GM21723 (cell line): ENCODE measurements at regions not wholly inside any gene's neighbourhood (a gene's known extent, or its start where the extent isn't known, plus 50 kb on each side); places are given as distances from the start of the nearest gene placed in this dataset.
"Not testable (repeated sequence)": the region's sequence is repeated elsewhere in the genome, so short reads cannot be mapped to it uniquely, and the experiment has no call there.

Experiments
- ATAC-seq: cut with Tn5 transposase; IDR thresholded peaks from one replicate; pipeline ENCODE4 v1.9.1; 2021; ENCODE audit warnings: mild to moderate bottlenecking, moderate library complexity; ENCODE audit not compliant: unreplicated experiment

DNA sequence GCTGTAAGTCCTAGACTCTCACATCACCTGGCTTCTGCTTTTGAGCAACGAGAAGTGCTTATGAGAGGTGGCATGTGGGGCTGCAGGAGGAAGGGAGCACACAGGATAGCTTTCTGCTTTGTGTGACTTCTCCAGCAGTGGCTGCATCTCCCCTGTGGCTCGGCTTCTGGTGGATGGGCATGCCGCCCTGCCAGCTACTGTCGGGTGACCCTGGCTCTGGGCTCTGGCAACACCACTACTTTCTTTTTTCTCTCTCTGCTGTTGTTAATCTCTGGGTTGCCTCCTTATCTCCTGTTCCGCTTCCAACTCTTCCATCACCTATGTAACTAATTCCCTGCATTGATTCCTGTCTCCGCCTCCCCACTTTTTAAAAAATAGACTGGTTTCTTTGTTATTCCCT lies 209.1 kb upstream of the DAAM1 start:
- no peak for ATAC-seq

DNA sequence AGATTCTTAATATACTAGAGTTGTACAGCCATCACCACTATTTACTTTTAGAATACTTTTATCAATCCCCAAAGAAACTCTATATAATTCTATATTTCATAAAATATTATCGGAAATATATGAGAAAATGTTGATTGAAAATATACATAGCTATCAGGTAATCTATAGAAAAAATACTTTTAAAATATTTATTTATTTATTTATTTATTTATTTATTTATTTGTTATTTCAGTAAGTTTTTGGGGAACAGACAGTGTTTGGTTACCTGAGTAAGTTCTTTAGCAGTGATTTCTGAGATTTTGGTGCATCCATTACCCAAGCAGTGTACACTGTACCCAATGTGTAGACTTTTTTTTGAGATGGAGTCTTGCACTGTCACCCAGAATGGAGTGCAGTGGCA lies 206.6 kb upstream of the DAAM1 start:
- no peak for ATAC-seq

DNA sequence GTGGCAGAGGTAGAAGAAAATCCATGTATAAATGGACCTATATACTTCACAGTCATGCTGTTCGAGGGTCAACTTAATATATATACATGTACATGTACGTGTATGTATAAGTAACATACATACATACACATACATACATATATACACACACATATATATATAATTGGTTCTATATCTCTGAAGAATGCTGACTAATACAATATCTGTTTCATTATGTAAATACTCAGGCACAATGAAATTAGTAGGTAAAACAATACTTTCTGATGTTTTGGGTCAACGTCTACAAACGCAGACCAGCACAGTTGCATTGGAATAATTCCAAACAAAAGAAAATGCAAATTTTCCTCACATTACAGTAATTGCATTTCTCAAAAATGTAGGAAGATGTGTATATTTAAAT lies 202.7 kb upstream of the DAAM1 start:
- ATAC-seq: no peak

DNA sequence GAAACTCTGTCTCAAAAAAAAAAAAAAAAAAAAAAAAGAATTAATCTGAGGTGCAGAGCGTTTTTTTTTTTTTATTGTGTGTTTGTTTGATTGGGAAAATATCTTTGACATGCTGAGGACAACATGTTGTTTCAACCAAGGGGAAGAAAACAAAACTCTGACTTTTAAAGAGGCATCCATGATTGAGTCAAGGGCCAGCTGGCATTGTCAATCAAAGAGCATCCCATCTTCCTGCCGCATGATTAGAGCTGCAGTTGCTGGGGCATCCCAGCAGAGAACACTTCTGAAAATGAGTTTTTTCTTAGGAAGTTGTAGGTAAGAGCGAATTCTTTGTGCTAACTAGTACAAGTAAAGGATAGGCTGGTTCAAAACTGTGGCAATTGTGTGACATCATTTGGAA lies 200.9 kb upstream of the DAAM1 start:
- ATAC-seq: no peak

DNA sequence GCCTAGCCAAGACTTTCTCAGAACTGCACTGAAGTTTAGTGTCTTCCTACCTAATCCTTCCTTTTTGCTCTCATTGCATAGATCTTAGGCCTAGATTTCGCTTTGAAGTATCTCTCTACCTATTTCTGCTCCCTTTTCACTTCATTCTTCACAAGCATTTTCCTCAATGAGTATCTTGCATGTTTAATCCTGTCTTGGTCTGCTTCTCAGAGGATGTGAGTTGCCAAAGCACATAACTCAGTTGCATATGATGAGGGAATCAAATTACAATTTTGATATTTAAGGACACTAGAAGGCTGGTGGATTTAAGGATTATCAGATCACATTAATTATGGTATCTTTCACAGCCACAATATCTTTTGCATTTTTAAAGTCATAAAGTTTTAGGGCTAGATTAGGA lies 195.5 kb upstream of the DAAM1 start:
- ATAC-seq: no peak

DNA sequence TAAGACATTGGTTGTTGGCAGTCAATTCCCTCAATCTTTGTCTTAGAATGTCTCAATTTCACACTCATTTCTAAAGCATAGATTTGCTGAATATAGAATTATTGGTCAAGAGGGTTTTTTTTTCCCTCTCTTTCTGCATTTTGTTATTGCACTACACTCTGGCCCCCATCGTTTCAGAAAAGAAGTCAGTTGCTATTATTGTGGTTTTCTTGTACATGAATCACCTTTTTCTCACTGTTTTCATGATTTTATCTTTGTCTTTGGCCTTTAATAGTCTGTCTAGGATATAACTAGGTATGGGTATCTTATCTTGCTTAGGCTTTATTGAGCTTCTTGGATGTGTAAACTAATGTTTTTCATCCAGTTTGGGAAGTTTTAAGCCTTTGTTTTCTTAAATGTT lies 194.3 kb upstream of the DAAM1 start:
- no peak for ATAC-seq

DNA sequence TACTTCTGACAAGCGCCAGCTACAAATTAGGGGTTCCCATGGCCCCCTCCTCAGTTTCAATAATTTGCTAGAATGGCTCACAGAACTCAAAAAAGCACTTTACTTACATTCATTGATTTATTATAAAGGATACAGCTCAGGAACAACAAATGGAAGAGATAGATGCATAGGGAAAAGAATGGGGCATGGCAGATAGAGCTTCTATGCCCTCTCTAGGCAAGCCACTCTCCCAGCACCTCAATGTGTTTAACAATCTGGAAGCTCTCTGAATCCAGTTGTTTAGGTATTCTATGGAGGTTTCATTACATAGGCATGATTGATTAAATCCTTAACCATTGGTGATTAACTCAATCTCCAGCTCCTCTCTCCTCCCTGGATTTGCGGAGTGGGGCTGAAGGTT lies 184.5 kb upstream of the DAAM1 start:
- ATAC-seq: no peak

DNA sequence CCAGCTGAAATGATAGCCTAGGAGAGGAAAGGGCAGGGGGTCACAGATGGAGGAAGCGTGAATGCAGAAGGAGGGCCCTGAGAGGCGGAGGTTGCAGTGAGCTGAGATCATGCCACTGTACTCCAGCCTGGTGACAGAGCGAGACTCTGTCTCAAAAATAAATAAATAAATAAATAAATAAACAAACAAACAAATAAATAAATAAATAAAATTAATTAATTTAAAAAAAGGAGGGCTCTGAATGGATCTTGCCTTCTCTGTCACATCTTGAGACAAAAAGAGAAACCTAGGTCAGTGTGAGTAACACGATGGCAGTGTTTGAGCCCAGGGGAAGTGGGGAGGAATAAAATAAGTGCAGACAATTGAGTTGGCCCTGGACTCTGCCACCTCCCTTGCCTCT lies 182.3 kb upstream of the DAAM1 start:
- ATAC-seq: not testable (repeated sequence)

DNA sequence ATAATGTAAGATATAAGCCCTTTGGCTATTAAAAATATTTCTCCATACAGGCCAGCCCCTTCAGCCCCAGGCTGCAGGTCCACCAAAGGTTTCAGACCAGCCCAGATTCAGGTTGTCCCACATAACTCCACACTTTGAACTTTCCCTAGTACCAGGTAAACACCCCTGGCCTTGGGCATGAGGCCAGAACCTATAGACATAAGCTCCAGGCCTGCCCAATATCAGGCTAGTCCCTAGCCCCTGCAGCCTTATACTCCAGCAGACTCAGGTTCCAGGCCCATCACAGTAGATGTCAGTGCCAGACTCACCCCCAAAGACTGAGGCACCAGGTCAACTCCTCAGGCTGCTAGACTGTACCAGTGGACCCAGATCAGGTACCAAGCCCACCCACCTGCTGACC lies 178.5 kb upstream of the DAAM1 start:
- ATAC-seq: no peak

DNA sequence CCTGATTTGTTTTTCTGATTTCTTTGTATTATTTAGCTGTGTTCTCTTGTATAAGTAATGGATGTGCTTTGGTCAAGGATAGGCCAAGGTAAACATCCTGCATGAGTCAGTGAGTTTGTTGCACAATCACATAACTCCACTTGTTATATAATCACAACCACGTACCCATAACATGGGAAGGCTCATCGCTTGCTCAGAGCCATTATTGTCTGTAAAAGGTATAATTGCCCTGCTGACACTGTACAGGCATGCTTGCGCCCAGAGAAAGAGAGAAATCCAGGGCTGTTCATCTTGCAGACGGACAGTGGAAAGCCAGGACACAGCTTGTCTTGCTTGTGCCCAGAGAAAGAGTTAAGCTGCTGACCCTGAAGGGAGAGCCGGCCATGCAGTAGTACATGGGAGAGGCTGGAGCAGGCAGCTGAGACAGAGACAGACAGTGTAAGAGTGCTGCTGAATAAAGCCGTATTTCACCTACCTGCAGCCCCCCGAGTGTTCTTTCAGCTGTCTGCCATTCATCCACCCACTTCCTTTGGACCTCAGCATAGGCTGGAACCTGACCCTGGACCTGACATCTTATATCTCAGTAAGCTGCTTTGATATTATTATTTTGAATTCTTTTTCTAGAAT lies 174.7 kb upstream of the DAAM1 start:
- no peak for ATAC-seq

DNA sequence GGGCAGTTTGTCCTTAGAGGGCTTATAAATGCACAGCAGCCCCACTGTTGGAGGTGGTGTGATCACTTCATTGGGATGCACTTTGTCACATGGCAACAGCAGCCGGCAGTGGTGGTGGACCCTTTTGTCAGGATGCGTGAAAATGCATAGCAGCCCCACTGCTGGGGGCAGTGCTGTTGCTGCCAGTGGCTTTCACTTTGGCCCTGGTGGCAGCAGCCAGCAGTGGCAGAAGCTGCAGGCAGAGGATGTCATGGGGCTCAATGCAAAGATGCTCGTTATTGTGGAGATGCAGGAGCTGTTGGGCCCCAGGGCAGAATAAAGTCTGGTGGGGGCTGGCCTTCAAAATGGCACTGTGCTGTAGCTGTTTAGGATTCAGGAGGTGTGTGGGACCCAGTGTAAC lies 173.0 kb upstream of the DAAM1 start:
- ATAC-seq: no peak

DNA sequence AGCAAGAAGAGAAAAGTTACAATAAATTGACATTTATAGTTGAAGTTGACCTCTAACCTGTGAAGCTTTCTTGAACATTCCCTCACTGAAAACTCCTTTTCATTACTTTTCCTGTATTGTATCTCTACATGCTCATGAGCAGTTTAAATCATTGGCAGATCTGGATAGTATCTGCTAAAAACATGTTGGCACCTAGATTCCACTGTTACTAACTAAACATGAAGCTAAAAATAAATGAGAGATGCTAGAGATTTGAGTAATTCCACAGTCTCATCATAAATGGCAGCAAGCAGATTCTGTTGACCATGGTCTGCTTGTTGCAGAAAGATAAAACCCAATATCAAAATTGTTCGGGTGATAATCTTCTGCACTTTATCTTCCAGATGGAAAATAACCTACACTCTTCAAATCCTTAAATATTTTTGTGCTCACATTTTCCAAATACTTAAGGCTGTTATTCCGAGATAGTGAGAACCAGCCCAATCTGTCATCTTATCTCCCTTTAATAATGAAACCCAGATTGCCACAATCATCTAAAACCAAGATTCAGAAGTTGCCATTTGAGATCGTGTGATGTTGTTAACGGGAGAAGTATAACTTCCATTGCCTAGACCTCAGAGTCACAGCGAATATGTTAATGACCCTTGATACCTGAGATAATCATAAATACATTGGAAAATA lies 171.0 kb upstream of the DAAM1 start:
- ATAC-seq: no peak

DNA sequence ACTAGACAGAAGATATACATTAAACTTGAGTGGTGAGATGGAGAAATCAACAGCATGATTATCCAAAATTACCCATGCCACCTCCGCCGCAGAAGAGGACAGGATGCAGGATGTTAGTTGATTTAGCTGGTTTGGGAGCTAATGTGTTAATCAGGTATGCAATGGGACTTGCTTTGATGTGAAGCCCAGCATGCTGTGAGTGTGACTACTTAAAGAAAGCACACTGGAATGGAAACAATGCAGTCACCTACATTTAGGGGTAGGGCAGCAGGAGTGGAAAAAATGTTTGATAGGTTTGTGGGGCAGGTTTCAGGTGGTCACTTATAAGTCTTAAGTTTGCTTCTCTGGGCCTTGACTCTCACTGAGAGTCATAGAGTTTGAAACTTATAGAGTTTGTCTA lies 170.0 kb upstream of the DAAM1 start:
- no peak for ATAC-seq

DNA sequence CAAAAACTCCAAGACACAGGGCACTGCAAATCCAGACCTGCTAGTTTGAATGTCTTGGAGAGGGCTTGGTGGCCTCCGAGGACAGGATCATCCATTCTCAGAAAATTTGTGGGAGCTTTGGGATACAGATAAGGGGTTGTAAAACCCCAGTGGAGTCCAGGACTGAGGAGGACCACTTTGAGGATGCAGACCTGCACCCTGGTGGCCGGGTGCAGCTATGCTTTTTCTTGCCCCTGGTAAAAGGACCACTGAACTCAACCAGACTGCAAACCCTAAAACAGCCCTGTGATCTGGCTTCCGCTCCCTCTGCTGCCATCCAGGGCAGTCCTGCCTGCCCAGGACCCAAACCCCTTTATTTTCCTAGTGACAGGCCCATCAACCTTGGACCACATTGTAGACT lies 169.5 kb upstream of the DAAM1 start:
- ATAC-seq: no peak

DNA sequence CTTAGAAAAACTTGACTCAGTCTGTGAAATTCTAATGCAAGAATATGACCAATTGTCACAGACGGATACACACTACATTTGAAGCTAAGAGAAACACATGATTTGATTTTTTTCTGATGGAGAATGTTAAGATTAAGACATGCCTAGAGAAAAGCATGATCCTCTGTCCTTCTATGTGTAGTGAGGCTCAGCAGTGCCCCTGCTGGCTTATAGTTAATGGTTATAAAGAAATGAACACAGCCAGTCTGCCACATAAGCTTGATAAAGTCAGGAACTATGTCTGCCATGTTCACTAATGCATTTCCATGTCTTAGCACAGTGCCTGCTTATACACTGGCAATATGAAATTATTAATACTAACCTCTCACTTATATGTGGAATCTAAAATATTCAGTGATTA lies 168.1 kb upstream of the DAAM1 start:
- ATAC-seq: no peak

DNA sequence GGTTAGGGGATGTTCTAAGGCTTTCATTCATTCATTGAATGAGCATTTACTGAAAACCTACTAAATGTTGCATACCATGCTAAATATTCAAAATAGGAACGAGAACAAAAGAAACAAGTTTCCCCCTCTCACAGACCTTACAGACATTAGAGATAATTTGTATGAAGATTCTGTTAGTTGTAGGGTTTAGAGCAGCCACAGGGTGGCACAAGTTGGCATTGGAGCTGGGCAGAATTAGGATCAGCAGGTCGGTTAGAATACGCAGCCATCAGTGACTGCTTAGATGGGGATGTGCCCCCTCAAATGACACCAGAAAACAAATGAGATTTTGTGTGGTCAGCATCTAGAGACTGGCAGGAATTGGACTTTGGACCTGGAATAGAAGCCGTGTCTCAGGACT lies 166.3 kb upstream of the DAAM1 start:
- no peak for ATAC-seq

DNA sequence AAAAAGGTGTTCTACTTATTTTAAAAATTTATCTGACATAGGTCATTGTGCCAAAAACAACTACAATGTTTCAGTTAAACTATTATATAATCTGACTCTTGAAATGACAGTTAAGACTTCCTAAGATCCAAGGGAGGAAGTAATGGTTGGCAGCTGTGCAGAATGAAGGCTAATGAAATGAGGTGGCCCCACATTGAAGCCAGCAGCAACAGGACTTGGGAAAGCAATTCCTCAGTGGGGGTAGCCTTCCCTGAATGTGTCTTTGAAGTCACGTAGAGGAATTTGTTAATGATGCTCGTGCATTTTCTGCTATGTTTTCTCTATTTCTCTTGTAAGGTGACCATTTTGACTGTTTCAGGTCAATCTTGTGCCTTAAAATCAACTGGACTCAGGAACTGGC lies 162.4 kb upstream of the DAAM1 start:
- no peak for ATAC-seq

DNA sequence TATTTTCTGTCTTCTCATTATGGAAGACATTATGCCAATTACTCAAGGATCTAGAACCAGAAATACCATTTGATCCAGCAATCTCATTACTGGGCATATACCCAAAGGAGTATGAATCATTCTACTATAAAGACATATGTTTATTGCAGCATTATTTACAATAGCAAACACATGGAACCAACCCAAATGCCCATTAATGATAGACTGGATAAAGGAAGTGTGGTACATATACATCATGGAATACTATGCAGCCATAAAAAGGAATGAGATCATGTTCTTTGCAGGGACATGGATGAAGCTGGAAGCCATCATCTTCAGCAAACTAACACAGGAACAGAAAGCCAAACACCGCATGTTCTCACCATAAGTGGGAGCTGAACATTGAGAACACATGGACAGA lies 161.8 kb upstream of the DAAM1 start:
- ATAC-seq: not testable (repeated sequence)

DNA sequence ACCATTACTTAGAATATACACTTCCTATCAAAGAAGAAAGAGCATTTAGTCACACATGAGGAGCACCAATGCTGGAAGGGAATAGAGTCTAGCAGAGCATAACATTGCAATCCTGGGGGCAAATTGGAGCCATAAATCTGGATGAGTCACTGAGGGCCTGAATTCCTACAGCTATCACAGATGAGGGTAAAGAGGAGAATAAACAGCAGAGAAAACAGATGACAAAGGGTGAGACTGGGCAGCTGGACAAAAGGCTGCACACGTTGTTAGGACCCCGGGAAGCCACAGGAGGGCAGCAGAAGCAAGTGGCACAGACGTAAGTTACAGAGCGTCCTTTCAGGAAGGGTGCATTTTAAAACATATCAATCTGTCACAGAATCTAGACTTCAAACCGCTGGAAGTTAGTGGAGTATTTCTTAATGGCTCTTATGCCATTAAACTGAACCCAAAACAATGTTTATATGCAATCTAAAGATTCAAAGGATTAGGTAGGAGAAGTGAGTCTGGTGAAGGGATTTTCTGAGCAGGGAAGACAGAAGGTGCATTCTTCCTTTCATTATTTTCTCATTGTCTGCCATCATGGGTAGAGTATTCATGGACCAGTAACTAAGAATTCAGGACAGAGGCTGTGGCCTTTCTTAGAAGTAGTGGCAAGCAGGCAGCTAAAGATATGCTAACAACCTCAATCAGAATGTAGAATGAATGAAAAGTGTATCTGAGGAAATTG lies 159.8 kb upstream of the DAAM1 start:
- peak; percentile 99 for ATAC-seq

DNA sequence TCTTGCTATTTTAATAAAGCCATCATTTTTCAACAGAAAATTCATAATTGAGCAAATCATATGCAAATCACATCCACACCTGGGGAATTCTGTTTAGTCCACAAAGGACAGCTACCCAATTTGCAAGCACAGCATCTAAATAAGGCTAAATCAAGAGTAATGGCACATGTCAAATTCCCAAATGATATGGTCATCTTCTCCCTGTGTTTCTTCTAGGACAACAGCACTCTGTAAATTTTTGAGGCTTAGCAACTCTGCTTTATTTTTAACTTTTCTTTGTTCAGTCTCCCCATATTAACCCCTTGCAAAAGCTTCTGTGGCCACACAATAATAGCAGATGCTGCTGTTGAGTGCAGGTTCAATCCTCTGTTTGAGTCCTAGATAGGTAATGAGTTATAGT lies 155.6 kb upstream of the DAAM1 start:
- ATAC-seq: no peak

DNA sequence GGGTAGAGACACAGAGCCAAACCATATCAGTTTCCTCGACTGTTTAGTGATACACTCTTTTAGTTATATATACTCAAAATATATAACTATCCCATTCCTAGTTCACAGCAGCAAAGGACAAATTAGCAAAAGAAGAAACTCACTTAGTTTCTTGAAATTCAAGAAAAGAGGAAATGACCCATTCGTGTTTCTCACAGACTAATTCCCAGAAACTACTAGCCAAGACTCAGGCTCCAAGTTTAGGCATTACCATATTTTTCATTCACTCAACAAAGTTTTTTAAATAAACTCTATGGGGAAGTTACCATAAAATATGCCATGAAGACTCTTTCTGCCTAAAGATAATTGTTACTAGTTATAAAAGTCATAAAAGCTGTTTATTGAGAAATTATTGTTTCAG lies 152.3 kb upstream of the DAAM1 start:
- no peak for ATAC-seq

DNA sequence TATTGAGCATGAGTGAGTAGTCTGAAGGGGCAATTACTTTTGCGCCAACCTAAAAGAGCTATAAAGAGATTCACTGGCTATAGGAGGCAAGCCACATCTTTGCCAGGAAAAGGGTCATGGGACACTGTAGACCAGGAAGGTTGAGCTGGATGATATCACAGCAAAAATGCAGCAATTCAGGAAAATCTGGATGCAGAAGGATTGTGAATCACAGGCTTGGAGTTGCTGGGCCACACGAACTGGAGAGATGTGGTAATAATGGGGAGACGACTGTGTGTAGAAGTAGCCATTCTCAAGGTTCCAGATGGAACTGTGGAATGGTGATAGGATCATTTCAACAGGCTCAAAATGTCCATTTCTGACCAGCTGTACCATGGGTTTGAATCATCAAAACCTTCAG lies 151.4 kb upstream of the DAAM1 start:
- no peak for ATAC-seq
